Colonic mucosa (tissue), 4 donors: ENCODE measurements at regions not wholly inside any gene's neighbourhood (a gene's known extent, or its start where the extent isn't known, plus 50 kb on each side); places are given as distances from the start of the nearest gene placed in this dataset.
"Not testable (repeated sequence)": the region's sequence is repeated elsewhere in the genome, so short reads cannot be mapped to it uniquely, and the experiment has no call there.

Experiments
- DNase-seq: peaks from one replicate; pipeline ENCODE4 v3.0.0-alpha.2; 2020
- H3K27ac ChIP-seq: fragments of 200-600 bp; one replicate; pipeline ENCODE4 v1.8.0; 2021
- H3K27me3 ChIP-seq: fragments of 200-600 bp; one replicate; pipeline ENCODE4 v1.8.0; 2021
- H3K36me3 ChIP-seq: fragments of 200-600 bp; one replicate; pipeline ENCODE4 v1.8.0; 2021
- H3K4me1 ChIP-seq: fragments of 200-600 bp; one replicate; pipeline ENCODE4 v1.8.0; 2021; ENCODE audit warnings: mild to moderate bottlenecking
- H3K4me3 ChIP-seq: fragments of 200-600 bp; one replicate; pipeline ENCODE4 v1.8.0; 2021
- H3K9ac ChIP-seq, 2 donors: one replicate each; pipeline ENCODE4 v1.7.0; 2013; ENCODE audit warnings: control low read depth in 2 of 2, low read depth in 2 of 2, low read length in 2 of 2
- H3K9me3 ChIP-seq: fragments of 200-600 bp; one replicate; pipeline ENCODE4 v1.8.0; 2021
- intact Hi-C: fragments of 100-400 bp; cut with DNase I; formaldehyde crosslinking; loops from one replicate; pipeline ENCODE4 v1.14.1; 2022
- TF ChIP-seq, protein P1 (sequence below): fragments of 200-600 bp; IDR thresholded peaks from one replicate; pipeline ENCODE4 v1.8.0; 2022; ENCODE audit warnings: antibody characterized with exemption, mild to moderate bottlenecking
- donor health status: healthy.
- donor health status: DM: no; HTN: no; CAD: no.
- donor health status: DM: no; HTN: no; CAD: no.

DNA sequence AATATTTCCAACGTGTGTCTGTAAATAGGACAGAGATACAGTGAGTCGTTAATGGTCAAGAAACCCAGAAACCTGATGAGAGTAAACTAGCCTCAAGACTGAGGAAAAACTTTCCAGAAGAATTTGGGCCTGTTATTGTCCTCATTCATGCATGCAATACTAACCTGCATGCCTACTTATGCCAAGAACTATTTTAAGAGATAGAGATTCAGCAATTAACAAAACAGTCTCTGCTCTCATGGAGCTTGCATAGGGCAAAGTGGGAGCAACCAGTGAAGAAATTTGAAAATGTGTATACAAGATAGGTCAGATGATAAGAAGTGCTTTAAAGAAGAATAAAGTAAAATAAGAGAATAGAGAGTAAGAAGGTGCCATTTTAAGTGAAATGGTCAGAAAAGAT lies 66.1 kb upstream of the FRG1 start:
- no peaks in the 10 kb centered on the region for H3K4me1 ChIP-seq
- no peak overlapping the region for H3K27ac ChIP-seq
- H3K4me3 ChIP-seq, result no peak overlapping the region
- no peak for DNase-seq
- intact Hi-C loops, result no loop called here
- H3K9me3 ChIP-seq, result no peaks in the 10 kb centered on the region
- no peaks in the 10 kb centered on the region for H3K27me3 ChIP-seq
- H3K36me3 ChIP-seq, result no peaks in the 10 kb centered on the region
- H3K9ac ChIP-seq, result no peak overlapping the region
- TF ChIP-seq, protein P1, sequence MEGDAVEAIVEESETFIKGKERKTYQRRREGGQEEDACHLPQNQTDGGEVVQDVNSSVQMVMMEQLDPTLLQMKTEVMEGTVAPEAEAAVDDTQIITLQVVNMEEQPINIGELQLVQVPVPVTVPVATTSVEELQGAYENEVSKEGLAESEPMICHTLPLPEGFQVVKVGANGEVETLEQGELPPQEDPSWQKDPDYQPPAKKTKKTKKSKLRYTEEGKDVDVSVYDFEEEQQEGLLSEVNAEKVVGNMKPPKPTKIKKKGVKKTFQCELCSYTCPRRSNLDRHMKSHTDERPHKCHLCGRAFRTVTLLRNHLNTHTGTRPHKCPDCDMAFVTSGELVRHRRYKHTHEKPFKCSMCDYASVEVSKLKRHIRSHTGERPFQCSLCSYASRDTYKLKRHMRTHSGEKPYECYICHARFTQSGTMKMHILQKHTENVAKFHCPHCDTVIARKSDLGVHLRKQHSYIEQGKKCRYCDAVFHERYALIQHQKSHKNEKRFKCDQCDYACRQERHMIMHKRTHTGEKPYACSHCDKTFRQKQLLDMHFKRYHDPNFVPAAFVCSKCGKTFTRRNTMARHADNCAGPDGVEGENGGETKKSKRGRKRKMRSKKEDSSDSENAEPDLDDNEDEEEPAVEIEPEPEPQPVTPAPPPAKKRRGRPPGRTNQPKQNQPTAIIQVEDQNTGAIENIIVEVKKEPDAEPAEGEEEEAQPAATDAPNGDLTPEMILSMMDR, result no peak

DNA sequence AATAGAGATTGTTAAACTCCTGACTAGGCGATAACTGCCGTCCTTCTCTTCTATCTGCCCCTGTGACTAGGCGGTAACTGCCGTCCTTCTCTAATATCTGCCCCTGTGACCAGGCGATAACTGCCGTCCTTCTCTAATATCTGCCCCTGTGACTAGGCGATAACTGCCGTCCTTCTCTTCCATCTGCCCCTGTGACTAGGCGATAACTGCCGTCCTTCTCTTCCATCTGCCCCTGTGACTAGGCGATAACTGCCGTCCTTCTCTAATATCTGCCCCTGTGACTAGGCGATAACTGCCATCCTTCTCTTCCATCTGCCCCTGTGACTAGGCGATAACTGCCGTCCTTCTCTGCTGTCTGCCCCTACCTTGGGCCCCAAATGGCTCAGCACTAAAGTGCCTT lies 59.5 kb upstream of the FRG1 start:
- intact Hi-C loops, H3K4me1 ChIP-seq, H3K9ac ChIP-seq, H3K9me3 ChIP-seq, H3K4me3 ChIP-seq, H3K36me3 ChIP-seq, H3K27ac ChIP-seq, H3K27me3 ChIP-seq: not testable (repeated sequence)
- peak; percentile 41 for DNase-seq

DNA sequence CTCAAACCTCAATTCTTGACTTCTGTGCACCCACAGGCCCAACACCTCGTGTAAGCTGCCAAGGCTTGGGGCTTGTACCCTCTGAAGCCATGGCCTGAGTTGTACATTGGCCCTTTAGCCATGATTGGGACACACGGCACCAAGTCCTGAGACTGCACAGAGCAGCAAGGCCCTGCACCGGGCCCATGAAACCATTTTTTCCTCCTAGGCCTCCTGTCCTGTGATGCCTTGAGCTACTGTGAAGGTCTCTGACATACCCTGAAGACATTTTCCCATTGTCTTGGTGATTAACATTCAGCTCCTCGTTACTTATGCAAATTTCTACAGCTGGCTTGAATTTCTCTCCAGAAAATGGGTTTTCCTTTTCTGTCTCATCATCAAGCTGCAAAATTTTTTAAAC lies 52.3 kb upstream of the FRG1 start:
- H3K27me3 ChIP-seq, H3K36me3 ChIP-seq, DNase-seq, H3K27ac ChIP-seq, intact Hi-C loops, H3K4me1 ChIP-seq, H3K9ac ChIP-seq, H3K9me3 ChIP-seq, H3K4me3 ChIP-seq: not testable (repeated sequence)
